Embryonic facial prominence (tissue), 1 donor: ENCODE measurements at regions not wholly inside any gene's neighbourhood (a gene's known extent, or its start where the extent isn't known, plus 50 kb on each side); places are given as distances from the start of the nearest gene placed in this dataset.

ENCODE experiments used
- DNase-seq: peaks from one replicate; pipeline ENCODE4 v3.0.0-alpha.2; 2016; ENCODE audit errors: extremely low spot score

DNA sequence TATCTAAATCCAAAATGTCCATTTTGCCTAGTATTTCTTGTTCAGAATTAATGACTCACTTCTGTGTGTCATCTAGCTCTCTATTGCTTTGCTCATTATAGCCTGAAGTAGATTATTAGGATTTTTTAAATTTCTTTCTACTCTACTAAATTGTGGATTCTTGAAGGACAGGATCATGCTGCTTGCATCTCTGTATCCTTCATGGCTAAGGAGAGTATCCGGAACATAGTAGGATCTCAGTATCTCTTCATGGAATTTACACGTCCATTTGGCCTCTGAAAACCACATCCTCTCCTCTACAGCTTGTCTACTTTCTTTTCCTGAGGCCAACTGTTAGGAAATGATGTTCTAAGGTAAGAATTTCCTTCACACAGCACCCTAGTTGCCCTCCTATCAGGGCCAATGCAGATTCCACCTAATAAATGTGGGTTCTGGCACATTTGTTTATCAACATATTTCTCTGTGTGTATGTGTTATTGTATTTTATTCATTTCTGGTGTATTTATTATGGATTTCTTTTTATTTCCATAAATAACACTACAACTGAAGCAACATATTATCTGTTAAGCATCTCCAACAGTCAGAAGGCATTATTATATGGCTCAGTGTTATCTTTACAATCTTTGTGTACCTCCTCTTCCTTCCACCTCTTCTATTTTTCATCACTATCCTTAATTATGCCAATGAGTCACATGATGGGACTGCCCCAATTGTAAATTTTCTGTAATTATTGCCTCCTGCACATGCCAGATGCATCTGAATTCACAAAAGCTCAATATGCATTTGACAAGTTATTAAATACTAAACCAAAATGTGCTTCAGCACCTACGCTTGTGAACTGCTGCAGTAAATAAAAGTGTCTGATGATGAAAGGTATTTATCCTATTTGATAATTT, 557.8 kb upstream of the TLE4 start:
- no peak for DNase-seq

DNA sequence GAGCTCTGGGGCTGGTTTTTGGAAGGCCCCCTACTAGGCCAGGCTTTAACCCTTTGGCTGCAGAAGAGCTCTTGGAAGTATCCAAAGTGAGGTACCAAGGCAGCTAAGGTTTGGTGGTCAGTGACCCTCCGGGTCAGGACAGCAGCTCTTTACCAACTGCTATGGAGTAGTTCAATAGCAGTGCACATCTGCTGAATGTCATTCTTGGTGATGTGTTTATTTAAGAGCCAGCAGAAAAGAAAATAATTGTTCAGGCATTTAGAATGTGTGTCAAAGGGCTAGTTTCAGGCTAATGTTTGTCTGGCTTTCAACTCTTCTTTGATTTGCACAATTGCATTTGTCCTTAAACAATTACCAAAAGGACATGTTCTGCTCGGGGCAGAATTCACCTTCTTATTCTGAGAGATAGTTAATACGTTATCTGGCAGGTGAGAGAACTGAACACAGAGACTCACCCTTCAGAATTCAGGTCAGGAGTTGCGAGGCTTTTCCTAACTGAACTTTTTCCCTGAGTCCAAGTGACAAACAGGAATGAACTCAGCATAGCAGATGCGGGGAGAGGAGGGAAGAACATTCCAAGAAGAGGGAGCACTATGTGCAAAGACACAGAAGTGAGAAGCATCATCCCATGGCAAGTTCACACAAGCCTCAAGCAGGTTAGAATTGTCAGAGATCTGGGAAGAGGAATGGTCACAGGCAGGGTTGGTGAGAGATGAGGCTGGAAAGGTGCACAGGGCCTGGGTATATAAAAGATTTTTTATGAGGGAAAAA, 556.7 kb upstream of the TLE4 start:
- DNase-seq: no peak

DNA sequence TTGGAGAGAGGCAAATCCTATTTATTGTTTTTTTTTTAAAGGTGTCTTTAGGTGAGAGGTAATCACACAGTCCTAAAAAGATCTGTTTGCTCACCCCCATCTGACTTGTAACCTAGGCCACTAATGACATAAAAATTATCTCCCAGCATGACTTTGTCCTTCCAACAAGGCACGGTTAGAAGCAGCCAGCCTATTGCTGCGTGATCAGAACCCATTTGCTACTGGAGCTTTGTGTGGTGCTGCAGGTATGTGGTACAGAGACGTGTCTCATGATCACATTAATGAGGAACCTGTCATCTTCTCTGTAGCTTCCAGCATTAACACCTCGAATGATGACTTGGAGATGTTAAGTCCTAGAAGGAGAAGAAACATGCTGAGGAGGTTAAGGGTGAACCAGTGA, 555.8 kb upstream of the TLE4 start:
- no peak for DNase-seq

DNA sequence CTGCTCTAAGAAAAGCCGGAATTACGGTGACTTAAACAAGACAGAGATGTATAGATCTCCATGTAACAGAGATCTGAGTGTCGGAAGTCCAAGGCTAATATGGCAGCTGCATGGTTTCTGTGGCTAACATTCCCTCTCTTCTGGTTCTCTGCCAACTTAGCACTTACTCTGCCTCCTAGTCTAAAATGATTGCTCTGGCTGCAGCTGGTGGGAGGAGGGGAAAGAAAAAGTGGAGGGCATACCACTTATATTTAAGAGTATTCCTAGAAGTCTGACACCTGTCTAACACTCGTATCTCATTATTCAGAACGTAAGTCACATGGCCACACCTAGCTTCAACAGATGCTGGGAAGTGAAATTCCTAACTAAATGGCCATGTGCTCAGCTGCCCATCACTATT, 551.5 kb upstream of the TLE4 start:
- DNase-seq: no peak

DNA sequence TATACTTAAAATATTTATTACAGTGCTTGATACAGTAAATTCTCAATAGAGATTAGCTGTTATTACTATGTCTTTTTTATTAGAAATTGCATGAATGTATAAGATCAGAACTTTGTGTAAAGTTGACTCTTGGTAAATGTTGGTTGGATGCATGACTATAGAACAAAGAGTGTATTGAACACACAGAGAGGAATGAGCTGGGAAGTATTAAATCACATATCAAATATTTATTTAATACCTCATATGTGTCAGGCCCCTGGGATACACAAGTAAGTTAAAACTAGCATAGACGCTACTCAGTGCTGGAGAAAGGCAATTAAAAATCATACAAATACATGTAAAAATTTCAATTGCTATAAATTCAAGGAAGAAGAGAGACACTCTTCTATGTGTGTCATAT, 550.7 kb upstream of the TLE4 start:
- DNase-seq: no peak

DNA sequence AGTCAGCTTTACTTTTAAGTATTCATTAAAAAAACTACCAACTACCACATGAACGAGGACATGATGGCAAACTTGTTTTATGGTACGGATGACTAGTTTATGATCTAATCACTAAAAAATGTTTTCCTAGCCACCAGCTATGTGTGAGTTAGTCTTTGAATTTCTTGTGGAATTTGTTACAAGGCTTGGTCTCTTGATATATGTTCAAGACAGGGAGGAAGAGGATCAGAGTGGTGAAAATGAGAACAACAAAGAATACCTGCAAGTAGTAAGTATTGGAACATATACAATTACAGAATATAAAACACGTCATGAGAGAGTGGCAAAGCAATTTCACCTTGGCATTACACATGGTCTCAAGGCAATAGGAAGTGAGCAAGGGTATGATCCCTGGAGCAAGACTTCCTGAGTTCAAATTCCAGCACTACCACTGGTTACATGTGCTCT, 548.6 kb upstream of the TLE4 start:
- no peak for DNase-seq

DNA sequence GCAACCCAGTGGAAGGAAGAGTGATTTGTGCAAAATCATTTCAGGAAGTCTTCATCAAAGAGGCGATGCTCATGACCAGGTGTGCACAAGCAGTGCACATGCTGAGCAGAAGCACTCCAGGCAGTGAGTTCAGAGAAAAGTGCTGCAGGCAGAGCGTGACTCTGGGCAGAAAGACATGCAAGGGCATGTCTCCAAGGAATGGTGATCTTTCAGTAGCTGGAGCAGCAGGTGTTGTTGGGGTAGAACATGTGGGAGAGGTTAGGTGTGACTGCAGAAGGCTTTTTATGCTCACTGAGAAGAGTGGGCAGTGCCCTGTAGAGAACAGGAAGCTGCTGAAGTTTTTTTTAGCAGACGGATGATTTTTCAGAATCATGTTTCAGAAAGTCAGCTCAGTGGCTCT, 545.4 kb upstream of the TLE4 start:
- no peak for DNase-seq

DNA sequence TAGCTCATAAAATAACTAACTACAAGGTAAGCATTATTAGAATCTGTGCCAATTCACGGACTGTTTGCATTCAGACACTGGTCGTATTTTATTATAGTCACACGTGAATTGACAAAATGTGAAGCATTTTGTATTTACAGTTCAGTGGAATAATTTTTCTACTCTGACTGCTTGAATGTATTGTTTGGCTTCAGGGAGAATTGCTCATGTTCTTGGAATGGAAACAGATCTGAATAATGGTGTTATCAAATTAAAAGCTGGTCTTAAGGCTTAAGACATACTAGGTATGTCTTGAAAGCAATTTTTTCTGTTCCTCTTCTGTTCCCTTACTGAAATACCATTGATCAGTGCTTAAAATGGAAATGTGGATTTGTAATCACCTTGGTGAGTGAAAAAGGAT, 543.7 kb upstream of the TLE4 start:
- DNase-seq: no peak

DNA sequence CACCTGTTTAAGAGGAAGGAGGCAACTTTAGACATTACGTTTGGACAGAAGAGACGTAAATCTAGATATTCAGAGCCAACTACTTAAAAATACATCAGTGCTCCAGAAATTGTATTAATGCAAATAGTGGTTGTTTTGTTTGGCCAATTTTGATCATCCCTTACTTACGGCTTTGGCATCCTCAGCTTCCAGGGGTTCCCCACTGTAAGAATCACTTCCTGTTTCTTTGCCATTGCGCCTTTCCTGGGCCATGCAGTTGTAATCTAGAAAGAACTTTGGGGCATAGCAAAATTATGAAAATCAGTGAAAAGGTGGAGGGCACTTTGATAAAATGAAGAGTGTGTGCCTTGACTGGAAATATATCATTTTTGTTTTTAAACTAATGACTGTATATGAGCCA, 537.2 kb upstream of the TLE4 start:
- no peak for DNase-seq

DNA sequence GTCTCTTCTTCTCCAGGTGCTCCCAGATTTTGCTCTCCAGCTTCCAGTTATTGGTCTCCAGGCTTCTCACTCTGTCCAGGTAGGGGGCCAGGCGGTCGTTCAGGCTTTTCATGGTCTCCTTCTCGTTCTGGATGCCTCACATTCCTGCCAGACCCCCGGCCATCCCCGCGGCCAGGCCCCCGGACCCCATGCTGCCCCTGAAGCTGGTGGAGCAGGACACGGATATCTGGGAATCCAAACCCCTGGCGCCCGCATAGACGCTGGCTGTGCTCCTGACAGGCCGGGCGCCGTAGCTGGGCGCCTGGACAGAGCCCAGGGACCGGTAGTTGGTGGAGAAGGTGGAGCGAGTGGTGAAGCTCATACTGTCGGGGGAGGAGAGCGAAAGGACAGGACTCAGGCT, 534.4 kb upstream of the TLE4 start:
- DNase-seq: no peak

DNA sequence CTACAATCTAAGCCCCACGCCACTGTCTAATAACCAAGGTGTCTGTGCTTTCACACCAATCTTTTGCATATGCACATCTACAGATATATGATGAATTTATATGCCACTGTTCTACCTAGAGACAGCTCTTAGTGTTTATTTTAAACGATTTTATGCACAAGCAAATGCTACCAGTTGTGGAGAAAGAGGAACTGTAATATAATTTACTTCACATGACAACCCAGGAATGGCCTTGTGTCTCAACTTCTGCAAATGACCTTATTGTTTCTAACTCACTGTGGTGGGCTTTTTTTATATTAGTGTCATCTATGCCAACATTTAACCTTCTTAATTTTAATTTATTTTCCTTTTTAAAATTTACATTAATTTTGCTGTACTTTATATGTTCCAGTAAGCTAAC, 531.1 kb upstream of the TLE4 start:
- no peak for DNase-seq

DNA sequence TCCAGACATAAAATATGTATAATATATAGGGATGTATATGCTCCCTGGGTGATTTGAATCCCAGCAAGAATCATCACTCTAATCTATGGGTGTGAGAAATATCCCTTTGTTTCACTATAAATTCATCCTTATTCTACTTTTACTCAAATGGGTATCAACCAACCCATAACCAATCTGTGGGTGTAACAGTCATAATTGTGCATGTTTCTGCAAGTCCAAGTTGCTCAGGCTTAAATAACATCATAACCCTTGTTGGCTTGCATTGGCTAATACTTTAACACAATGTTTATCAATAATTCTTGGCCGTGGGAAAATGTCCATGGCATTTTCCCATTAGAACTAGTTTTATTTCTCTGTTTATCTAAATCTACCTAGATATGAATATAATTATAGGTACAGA, 530.5 kb upstream of the TLE4 start:
- DNase-seq: no peak

DNA sequence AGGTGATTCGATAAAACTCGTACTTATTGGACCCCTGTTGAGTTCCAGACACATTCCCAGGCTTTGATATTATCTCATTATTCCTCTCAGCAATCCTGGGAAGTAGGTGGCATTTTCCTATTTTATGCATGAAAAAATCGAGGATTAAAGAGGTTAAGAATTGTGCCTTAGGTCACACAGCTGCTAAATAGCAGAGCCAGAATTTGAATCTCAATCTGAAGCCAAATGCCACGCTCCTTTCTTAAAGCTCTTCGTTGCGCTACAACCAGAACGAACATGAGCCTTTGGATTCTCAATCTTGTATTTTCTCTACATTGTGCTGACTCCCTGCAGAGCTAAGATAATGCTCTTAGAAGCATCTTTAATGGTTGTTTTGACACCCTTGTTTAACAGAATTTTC, 527.8 kb upstream of the TLE4 start:
- DNase-seq: no peak

DNA sequence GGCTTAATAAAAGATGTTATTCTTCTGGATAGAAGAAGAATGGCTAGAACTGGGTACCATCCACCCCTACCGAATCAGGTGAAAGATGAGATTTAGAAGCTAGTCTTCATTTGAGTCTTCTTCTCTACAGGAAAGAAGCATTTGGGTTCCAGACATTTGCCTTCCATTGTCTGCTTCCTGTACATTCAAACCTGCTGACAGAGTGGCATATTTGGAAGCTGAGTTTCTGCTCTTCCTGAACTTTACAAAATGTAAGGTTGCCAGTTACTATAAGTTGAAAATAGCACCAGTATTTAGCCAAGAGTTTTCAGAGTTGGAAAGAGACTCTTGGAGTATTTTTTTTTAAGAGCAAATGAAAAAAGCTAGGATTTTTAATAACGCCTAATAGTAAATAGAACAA, 525.4 kb upstream of the TLE4 start:
- DNase-seq: no peak

DNA sequence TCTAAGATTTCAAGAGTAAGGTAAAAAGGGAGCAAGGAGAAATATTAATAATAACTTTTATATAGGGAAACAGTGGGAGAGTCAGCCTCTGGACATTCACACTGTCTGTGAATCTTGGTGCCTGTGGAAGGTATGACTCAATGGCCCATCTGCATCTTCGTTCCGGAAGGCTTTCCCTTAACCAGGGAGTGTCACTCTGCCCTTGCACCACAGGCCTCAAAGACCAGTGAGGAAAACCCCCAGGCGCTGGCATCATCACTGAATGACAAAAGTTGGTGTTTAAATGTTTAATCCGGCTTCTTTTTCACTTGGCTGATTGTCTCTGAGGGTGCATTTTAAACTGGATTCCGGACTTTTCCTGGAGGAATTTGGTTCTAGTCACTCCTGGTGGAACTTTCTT, 522.4 kb upstream of the TLE4 start:
- no peak for DNase-seq

DNA sequence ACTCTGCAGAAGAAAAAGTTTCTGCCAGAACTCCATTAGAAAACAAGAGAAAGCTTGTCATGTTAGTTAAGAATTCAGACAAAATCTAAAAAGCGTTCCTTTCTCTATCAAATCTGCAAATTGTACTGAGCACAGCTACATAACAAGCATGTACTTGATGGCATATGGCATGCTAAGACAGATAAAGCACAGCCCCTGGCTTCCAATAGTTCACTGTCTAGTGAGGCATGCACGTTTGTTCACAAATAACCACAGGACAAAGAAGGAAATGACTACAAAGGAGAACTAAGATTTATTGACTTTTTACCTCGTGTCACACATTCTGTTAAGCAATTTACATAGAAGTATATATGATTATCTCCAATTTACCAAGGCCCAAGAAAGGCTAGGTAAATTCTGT, 518.2 kb upstream of the TLE4 start:
- no peak for DNase-seq

DNA sequence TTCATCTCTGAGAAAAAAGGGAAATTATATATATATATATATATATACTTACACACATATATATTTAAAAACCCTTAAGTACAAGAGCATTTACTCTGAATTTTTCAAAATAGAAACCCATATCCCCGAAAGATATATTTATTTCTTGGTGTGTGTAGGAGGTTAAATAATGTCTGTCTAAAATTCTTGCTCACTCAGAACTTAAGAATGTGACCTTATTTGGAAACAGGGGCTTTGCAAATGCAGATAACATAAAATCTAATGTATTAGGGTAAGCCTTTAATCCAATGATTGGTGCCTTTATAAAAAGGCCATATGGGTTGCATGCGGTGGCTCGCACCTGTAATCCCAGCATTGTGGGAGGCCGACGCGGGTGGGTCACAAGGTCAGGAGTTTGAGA, 517.3 kb upstream of the TLE4 start:
- DNase-seq: no peak

DNA sequence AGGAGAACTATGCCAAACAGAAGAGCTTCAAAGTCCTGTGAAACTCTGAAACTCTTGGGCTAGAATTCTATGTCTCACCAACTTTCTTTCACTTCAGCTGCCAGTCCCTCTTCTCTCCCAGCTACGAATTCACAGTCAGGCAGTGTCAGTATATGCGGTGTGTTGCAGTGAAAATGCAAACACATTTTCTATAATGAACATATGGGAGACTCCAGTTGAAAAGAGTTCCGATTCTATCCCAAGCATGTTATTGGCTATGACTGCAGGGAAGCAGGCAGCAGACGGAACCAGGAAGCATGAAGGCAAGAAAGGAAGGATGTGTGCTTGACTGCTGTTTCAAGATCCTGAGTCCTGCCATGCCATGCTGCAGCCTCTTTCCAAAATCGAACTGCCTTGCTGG, 515.7 kb upstream of the TLE4 start:
- DNase-seq: no peak

DNA sequence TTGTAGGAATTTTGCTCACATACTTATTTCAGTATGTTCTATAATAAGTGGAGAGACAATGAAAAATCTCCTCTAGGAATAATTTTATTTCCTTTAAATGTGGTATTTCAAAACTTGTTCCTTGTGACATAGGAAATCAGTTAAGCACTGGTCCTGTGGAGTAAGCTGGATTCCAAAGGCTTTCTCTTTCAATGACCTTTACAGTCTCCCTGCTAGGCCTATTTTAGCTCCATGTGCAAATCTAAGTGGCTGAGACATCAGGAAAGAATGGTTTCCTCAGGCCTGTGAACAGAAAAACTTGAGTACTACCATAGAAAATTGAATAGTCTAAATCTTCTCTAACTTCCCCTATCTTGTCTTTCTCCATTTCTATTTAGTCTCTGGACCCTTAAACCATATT, 514.2 kb upstream of the TLE4 start:
- DNase-seq: no peak

DNA sequence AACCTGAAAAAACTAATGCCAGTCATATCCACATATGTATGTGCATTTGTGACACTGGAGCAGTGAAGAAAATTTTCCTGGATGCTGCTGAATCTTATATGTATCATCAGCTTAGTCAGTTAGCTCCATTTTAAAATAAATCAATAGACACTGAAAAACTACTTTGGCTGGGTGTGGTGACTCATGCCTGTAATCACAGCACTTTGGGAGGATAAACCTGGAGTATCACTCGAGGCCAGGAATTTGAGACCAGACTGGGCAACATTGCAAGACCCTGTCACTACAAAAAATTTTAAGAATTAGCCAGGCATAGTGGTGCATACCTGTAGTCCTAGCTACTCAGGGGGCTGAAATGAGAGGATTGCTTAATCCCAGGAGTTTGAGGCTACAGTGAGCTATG, 511.0 kb upstream of the TLE4 start:
- DNase-seq: no peak

DNA sequence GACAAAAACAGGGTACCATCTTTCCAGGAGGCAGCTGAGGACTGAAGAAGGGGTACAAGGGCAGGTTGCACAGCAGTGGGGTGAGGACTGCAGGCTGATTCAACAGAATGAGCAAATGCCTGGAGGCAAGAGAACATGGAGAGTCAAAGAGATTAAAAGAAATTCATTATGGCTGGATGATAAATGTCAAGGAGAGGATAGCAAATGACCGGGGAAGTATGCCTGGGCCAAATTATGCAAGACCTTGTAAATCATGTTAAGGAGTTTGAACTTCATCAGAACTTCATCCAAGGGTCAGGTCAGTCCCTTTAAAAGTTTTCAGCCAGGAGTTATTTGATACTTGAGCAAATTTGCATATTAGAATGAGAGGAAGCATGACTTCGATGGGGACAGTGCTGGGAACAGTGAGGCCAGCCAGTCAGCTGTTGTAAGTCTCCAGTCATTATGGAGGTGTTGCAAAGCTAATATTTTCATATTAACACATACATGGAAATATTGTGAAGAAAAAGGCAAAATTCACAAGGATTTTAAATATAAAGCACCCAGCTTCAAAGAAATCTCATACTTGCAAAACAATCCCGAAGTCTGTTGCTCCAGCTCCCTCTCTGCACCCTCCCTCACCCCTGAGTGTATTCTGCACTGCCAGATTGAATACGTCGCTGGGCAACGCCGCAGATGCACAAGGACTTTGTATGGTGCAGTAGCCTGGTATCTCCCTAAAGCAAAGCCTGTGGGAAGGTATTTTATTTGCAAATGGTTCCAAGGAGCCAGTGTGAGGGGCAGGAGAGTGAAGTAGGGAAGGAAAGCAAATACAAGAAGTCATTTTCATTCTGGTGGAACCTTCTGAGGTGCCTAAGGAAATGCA, 509.8 kb upstream of the TLE4 start:
- no peak for DNase-seq

DNA sequence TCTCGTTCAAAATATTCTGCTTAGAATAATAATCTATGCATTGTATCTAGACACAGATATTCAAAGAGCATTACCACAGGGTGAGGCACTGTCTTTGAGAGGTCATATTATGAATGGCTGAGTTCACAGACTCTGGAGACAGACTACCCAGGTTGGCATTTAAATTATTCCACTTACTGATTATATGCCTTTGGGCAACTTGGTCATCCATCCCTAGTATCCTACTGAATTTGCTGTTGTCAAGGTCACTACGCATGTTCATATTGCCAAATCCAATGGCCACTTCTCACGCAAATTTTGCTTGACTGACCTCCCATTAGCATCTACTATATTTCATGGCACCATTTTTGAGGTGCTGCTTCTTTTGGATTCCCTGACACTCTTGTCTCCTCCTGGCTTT, 498.6 kb upstream of the TLE4 start:
- DNase-seq: no peak
